Ascending aorta (tissue), 2 donors: ENCODE measurements at regions not wholly inside any gene's neighbourhood (a gene's known extent, or its start where the extent isn't known, plus 50 kb on each side); places are given as distances from the start of the nearest gene placed in this dataset.

Experiments used
- DNase-seq, 2 donors: peaks; one replicate each; pipeline ENCODE4 v3.0.0-alpha.2; 2019; ENCODE audit warnings: low spot score in 2 of 2
- H3K27ac ChIP-seq, 2 donors: fragments of 200-600 bp; sonication (generic); one replicate each; pipeline ENCODE4 v1.5.1; 2016 to 2017; ENCODE audit warnings: mild to moderate bottlenecking in 1 of 2
- H3K27me3 ChIP-seq: fragments of 200-600 bp; sonication (generic); one replicate; pipeline ENCODE4 v1.5.1; 2017
- H3K36me3 ChIP-seq, 2 donors: fragments of 200-600 bp; sonication (generic); one replicate each; pipeline ENCODE4 v1.5.1; 2016
- H3K4me1 ChIP-seq, 2 donors: fragments of 200-600 bp; sonication (generic); one replicate each; pipeline ENCODE4 v1.5.1; 2016 to 2017; ENCODE audit warnings: mild to moderate bottlenecking in 1 of 2
- H3K4me3 ChIP-seq, 2 donors: fragments of 200-600 bp; sonication (generic); one replicate each; pipeline ENCODE4 v1.5.1; 2016 to 2017; ENCODE audit warnings: mild to moderate bottlenecking in 1 of 2
- H3K9me3 ChIP-seq, 2 donors: fragments of 200-600 bp; sonication (generic); one replicate each; pipeline ENCODE4 v1.5.1; 2016
- intact Hi-C: fragments of 100-400 bp; cut with DNase I; formaldehyde crosslinking; loops from one replicate; pipeline ENCODE4 v1.15.1; 2023
- TF ChIP-seq, protein P1 (sequence below), 3 experiments: fragments of 200-600 bp in 2 of 3; fragments of 450-650 bp in 1 of 3; sonication (generic) in 2 of 3; IDR thresholded peaks; one replicate each; pipeline ENCODE4 v1.5.1; 2016 to 2019; ENCODE audit warnings: antibody characterized with exemption in 3 of 3, mild to moderate bottlenecking in 1 of 3, moderate library complexity in 1 of 3

DNA sequence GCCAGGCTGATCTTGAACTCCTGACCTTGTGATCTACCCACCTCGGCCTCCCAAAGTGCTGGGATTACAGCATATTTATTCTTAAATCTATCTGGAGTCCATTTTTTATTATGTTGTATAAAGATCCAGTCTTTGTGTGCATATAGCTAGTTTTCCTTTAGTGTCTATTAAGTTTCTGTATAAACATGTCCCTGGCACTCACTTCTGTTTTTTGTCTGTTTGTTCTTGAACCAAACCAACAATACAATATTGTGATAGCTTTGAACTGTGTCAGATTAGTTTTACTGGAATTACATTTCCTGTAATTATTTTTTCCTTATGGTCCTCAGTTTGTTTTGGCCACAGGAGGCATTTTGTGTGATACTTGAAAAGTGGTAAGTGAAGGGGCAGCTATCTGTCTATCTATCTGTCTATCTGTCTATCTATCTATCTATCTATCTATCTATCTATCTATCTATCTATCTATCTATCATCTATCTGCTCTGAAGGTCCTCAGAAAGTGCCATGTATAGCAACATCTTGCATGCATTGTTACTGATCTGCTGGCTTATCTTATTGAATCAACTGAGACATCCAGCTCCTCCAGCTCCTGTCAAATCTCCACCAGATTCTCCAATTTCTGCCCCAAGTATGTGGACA, 70.9 kb upstream of the ACVR1 start:
- Histone ChIP-seq H3K36me3 (no peaks in the 10 kb centered on the region), H3K4me1 (no peaks in the 10 kb centered on the region), H3K27me3 (no peaks in the 10 kb centered on the region), H3K27ac (no peak overlapping the region), H3K9me3 (no peaks in the 10 kb centered on the region), H3K4me3 (no peak overlapping the region)
- TF ChIP-seq, protein P1, sequence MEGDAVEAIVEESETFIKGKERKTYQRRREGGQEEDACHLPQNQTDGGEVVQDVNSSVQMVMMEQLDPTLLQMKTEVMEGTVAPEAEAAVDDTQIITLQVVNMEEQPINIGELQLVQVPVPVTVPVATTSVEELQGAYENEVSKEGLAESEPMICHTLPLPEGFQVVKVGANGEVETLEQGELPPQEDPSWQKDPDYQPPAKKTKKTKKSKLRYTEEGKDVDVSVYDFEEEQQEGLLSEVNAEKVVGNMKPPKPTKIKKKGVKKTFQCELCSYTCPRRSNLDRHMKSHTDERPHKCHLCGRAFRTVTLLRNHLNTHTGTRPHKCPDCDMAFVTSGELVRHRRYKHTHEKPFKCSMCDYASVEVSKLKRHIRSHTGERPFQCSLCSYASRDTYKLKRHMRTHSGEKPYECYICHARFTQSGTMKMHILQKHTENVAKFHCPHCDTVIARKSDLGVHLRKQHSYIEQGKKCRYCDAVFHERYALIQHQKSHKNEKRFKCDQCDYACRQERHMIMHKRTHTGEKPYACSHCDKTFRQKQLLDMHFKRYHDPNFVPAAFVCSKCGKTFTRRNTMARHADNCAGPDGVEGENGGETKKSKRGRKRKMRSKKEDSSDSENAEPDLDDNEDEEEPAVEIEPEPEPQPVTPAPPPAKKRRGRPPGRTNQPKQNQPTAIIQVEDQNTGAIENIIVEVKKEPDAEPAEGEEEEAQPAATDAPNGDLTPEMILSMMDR (IDR thresholded peaks at IDR 0.05), result no peak
- intact Hi-C loops, result no loop called here
- DNase-seq, result no peak

GRCh38 chr2:157940024-157940423, 63.9 kb upstream of the ACVR1 start:
- intact Hi-C loops, result no loop called here
- TF ChIP-seq, protein P1 (IDR thresholded peaks at IDR 0.05), result no peak
- Histone ChIP-seq H3K36me3 (no peaks in the 10 kb centered on the region), H3K4me3 (no peak overlapping the region), H3K27ac (no peak overlapping the region), H3K4me1 (no peaks in the 10 kb centered on the region), H3K9me3 (no peaks in the 10 kb centered on the region), H3K27me3 (no peaks in the 10 kb centered on the region)
- DNase-seq, result no peak

DNA sequence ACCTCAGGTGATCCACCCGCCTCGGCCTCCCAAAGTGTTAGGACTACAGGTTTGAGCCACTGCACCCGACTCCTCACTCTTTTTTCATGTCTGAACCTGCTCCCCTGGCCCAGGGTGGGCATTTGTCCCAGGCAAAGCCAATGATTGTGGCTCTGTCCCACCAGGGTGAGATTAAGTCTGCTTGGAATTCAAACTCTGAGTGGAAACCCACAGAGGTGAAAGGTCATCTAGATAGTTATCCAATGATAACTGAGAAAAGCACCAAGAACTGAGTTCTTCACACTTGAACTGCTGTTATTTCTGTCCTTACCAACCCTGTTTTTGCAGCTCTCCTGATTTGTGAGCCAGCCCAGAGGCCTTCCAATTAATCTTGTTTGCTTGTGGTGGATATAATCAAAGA, 62.4 kb upstream of the ACVR1 start:
- H3K9me3 ChIP-seq, result no peaks in the 10 kb centered on the region
- H3K27ac ChIP-seq, result no peak overlapping the region
- H3K4me1 ChIP-seq, result no peaks in the 10 kb centered on the region
- intact Hi-C loops, result no loop called here
- no peak for DNase-seq
- no peak overlapping the region for H3K4me3 ChIP-seq
- H3K36me3 ChIP-seq, result no peaks in the 10 kb centered on the region
- TF ChIP-seq, protein P1 (IDR thresholded peaks at IDR 0.05), result no peak
- no peaks in the 10 kb centered on the region for H3K27me3 ChIP-seq

DNA sequence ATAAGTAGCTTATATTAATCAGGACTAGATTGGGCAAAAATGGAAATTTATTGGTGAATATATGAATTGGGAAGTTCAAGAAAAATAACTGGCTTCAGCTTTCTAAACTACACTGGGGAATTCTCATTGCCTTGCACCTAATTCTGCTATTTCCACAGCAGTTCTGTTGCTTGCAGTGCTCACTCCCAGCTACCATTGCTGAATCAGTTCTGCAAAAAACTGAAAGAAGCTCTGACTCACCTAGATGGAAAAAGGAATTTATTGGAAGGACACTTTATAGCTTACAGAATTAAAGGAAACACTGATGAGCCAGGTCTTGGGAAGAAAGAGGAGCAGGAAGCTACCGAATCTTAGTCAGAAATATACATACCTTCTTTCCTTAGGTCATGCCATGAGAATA, 60.3 kb upstream of the ACVR1 start:
- Histone ChIP-seq H3K27ac (no peak overlapping the region), H3K27me3 (no peaks in the 10 kb centered on the region), H3K9me3 (no peaks in the 10 kb centered on the region), H3K4me1 (no peaks in the 10 kb centered on the region), H3K4me3 (no peak overlapping the region), H3K36me3 (no peaks in the 10 kb centered on the region)
- intact Hi-C loops, result no loop called here
- TF ChIP-seq, protein P1 (IDR thresholded peaks at IDR 0.05), result no peak
- DNase-seq, result no peak

DNA sequence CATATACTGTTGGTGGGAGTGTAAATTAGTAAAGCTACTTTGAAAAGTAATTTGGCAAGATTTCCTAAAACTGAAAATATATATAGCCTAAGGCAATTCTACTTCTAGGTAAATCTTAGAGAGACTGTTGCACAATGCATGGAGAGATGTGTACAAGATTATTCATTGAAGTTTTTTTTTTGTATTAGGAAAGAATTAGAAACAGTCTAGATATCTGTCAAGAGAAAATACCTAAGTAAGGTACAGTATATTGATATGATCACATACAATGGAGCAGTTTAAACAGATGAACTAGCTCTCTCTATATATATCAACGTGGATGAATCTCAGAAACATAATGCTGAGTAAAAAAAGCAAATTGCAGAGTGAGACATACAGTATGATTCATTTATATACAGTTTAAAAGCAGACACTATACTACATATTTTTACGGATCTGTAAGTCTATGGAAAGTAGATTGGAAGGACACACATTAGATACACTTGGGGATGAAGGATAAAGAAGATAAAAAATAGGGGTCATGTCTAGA, 59.3 kb upstream of the ACVR1 start:
- TF ChIP-seq, protein P1 (IDR thresholded peaks at IDR 0.05), result no peak
- intact Hi-C loops, result no loop called here
- no peak overlapping the region for H3K4me3 ChIP-seq

More for the DNA sequence above, 59.3 kb upstream of the ACVR1 start:
- Histone ChIP-seq H3K27me3 (no peaks in the 10 kb centered on the region), H3K36me3 (no peaks in the 10 kb centered on the region), H3K9me3 (no peaks in the 10 kb centered on the region), H3K4me1 (no peaks in the 10 kb centered on the region), H3K27ac (no peak overlapping the region)
- DNase-seq, result no peak
